ENCODE measurements at regions not wholly inside any gene's neighbourhood (a gene's known extent, or its start where the extent isn't known, plus 50 kb on each side); places are given as distances from the start of the nearest gene placed in this dataset.
"Not testable (repeated sequence)": the region's sequence is repeated elsewhere in the genome, so short reads cannot be mapped to it uniquely, and the experiment has no call there.

DNA sequence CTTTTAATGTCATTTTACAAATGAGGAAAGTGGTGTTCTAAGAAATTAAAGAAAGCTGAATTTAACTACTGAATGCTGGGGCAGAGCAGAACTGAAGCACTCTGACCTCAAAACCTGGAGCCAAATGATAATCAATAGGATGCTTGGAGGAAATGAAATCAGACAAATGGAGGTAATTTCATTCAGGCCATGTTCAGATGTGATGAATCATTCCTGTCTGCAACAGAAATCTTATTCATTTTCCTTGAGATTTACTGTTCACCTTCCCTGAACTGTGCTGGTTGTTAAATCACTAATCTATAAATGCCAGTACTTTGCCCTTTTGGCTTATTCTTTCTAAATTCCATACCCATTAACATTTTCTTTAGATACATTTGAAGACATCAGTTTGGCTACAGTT, 85.6 kb upstream of the SNX7 start:
- no peak for DNase-seq (ENCODE audit: low read depth)
- no peak overlapping the region for H3K4me3 ChIP-seq (ENCODE audit: low read depth, low read length)
- TF ChIP-seq, protein P1, sequence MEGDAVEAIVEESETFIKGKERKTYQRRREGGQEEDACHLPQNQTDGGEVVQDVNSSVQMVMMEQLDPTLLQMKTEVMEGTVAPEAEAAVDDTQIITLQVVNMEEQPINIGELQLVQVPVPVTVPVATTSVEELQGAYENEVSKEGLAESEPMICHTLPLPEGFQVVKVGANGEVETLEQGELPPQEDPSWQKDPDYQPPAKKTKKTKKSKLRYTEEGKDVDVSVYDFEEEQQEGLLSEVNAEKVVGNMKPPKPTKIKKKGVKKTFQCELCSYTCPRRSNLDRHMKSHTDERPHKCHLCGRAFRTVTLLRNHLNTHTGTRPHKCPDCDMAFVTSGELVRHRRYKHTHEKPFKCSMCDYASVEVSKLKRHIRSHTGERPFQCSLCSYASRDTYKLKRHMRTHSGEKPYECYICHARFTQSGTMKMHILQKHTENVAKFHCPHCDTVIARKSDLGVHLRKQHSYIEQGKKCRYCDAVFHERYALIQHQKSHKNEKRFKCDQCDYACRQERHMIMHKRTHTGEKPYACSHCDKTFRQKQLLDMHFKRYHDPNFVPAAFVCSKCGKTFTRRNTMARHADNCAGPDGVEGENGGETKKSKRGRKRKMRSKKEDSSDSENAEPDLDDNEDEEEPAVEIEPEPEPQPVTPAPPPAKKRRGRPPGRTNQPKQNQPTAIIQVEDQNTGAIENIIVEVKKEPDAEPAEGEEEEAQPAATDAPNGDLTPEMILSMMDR (conservative IDR thresholded peaks at IDR 0.05; ENCODE audit: low read depth, low read length): no peak

DNA sequence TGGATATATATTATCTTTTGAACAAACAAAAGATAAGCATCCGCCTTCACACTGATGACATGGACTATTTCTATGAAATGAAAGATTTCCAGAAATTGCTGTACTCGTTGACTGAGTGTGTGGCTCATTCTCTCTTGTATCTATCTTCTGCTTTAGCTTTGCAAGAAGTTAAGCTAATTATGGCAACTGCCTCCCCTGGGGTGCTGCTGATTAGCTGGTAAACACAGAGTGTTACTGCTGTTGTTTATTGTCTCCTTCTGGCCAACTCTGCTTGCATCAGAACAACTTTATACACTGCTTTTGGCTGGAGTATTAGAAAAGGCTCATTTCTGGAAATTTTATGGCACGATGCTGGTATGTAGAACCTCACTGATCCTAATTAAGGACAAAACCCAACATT, 95.6 kb upstream of the SNX7 start:
- TF ChIP-seq, protein P1 (conservative IDR thresholded peaks at IDR 0.05; ENCODE audit: low read depth, low read length): no peak
- H3K4me3 ChIP-seq (ENCODE audit: low read depth, low read length): no peak overlapping the region
- no peak for DNase-seq (ENCODE audit: low read depth)

DNA sequence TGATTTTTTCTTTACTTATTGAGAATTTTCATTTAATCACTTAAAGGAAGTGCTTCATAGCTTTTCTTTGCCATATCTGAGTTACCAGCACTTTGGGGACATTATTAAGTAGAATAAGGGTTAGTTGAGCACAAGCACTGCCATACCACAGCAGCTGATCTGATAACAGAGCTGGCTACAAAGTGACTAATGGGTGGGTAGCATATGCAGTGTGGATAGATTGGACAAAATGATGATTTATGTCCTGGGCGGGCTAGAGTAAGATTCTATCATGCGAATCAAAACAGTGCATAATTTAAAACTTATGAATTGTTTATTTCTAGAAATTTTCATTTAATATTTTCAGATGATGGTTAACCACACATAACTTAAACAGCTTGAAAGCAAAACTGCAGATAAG, 102.2 kb upstream of the SNX7 start:
- no peak overlapping the region for H3K4me3 ChIP-seq (ENCODE audit: low read depth, low read length)
- DNase-seq (ENCODE audit: low read depth): no peak
- TF ChIP-seq, protein P1 (conservative IDR thresholded peaks at IDR 0.05; ENCODE audit: low read depth, low read length): no peak

DNA sequence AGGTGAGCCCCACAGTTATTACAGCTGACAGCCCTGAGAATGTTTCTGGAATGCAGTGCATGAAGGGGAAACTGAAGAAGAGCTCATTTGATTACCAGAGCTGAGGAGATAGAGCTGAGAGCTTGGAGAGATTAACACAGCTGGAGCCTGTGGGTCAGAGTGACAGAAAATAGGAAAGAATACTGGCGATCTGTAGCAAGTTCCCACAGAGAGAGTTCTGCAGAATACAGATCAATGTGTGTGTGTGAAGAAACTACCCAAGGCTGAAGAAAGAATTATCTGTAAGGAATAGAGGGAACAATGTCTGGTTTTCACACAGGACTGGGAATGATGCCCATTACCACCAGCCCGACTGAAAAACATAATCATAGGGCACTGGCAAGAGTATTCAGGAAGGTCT, 103.6 kb upstream of the SNX7 start:
- no peak for DNase-seq (ENCODE audit: low read depth)
- TF ChIP-seq, protein P1 (conservative IDR thresholded peaks at IDR 0.05; ENCODE audit: low read depth, low read length): no peak
- H3K4me3 ChIP-seq (ENCODE audit: low read depth, low read length): no peak overlapping the region

- DNase-seq (ENCODE audit: low read depth): no peak
- TF ChIP-seq, protein P1 (conservative IDR thresholded peaks at IDR 0.05; ENCODE audit: low read depth, low read length): peak; percentile 66
- no peak overlapping the region for H3K4me3 ChIP-seq (ENCODE audit: low read depth, low read length)
Observed at GRCh38 chr1:98556521-98557158, 104.9 kb upstream of the SNX7 start.

GRCh38 chr1:98555814-98556213, 105.7 kb upstream of the SNX7 start:
- no peak overlapping the region for H3K4me3 ChIP-seq (ENCODE audit: low read depth, low read length)
- TF ChIP-seq, protein P1 (conservative IDR thresholded peaks at IDR 0.05; ENCODE audit: low read depth, low read length): no peak
- DNase-seq (ENCODE audit: low read depth): no peak

DNA sequence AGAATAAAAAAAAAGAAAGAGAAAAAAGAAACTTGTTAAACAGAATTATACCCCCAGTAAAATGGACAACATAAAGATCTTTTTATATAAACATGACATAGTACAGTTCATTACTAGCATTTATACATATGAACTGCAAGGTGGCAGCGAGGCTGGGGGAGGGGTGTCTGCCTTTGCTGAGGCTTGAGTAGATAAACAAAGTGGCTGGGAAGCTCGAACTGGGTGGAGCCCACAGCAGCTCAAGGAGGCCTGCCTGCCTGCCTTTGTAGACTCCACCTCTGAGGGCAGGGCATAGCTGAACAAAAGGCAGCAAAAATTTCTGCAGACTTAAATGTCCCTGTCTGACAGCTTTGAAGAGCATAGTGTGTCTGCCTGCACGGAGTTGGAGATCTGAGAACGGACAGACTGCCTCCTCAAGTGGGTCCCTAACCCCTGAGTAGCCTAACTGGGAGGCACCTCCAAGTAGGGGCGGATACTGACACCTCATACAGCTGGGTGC, 108.9 kb upstream of the SNX7 start:
- not testable (repeated sequence) for DNase-seq (ENCODE audit: low read depth); H3K4me3 ChIP-seq (ENCODE audit: low read depth, low read length)

Measured in epithelial cell of proximal tubule (primary cell).